Osteoblast (primary cell): ENCODE measurements at regions not wholly inside any gene's neighbourhood (a gene's known extent, or its start where the extent isn't known, plus 50 kb on each side); places are given as distances from the start of the nearest gene placed in this dataset.

Experiments used
- DNase-seq: peaks from one replicate; pipeline ENCODE4 v3.0.0; 2011; ENCODE audit warnings: low spot score, mixed read lengths; ENCODE audit not compliant: insufficient read length; ENCODE audit errors: missing footprints
- H2AFZ ChIP-seq: 2 replicates; pipeline ENCODE4 v1.6.0; 2011; ENCODE audit warnings: mild to moderate bottlenecking, low read length
- H3K27ac ChIP-seq: 2 replicates; pipeline ENCODE4 v1.5.1; 2011; ENCODE audit warnings: mild to moderate bottlenecking, low read depth, low read length, moderate library complexity
- H3K27me3 ChIP-seq: 2 replicates; pipeline ENCODE4 v1.6.0; 2012; ENCODE audit warnings: mild to moderate bottlenecking, control low read depth, inconsistent platforms, low read length, moderate library complexity; ENCODE audit not compliant: insufficient read depth
- H3K36me3 ChIP-seq: 2 replicates; pipeline ENCODE4 v1.5.1; 2011; ENCODE audit warnings: mild to moderate bottlenecking, low read length, control low read depth, moderate library complexity; ENCODE audit not compliant: insufficient read depth
- H3K4me1 ChIP-seq: 2 replicates; pipeline ENCODE4 v1.5.1; 2011; ENCODE audit warnings: mild to moderate bottlenecking, low read length, control low read depth, moderate library complexity; ENCODE audit not compliant: insufficient read depth
- H3K4me2 ChIP-seq: 2 replicates; pipeline ENCODE4 v1.6.0; 2011; ENCODE audit warnings: mild to moderate bottlenecking, low read length; ENCODE audit not compliant: insufficient read depth
- H3K4me3 ChIP-seq: fragments of 200-600 bp; sonication (generic); 3 replicates; pipeline ENCODE4 v1.5.1; 2012; ENCODE audit warnings: mild to moderate bottlenecking, low read length, inconsistent platforms; ENCODE audit not compliant: insufficient read depth
- H3K79me2 ChIP-seq: 2 replicates; pipeline ENCODE4 v1.6.0; 2012; ENCODE audit warnings: mild to moderate bottlenecking, low read length, control low read depth, inconsistent platforms; ENCODE audit not compliant: insufficient read depth
- H3K9me3 ChIP-seq: 2 replicates; pipeline ENCODE4 v1.5.1; 2011; ENCODE audit warnings: low read depth, low read length, control low read depth
- H4K20me1 ChIP-seq: 2 replicates; pipeline ENCODE4 v1.6.0; 2012; ENCODE audit warnings: mild to moderate bottlenecking, low read length, control low read depth; ENCODE audit not compliant: insufficient read depth
- CTCF ChIP-seq: IDR thresholded peaks from 2 replicates; pipeline ENCODE4 v1.5.1; 2011; ENCODE audit warnings: mild to moderate bottlenecking, low read depth, low read length, moderate library complexity; ENCODE audit errors: extremely low read depth

DNA sequence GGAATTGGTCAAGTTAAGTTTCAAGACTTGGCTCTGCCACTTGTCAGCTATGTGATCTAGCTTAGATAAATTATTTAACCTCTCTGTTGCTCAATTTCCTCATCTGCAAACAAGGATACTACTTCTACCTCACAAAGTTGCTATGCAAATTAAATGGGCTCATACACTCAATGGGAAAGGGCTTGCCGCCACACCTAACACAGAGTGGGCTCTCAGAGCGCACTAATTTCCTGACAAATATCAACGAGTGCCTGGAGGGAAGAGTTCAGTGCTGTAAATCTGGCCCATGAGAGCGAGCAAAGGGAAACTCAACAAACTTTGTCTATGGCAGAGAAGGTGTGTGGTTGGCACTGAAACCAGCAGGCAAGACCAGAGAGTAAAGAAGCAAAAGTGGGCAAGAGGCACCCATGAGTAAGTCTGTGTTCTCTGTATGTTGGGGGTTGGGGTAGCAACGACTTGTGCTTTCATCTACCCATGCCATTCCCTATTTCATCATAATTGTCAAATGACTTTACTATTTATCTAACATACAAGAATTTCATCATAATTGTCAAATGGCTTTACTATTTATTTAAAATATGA, 60.7 kb upstream of the PHF21A start:
- no peak overlapping the region for H3K4me2 ChIP-seq
- no peaks in the 10 kb centered on the region for H4K20me1 ChIP-seq
- H3K79me2 ChIP-seq: no peaks in the 10 kb centered on the region
- H2AFZ ChIP-seq: no peak overlapping the region
- H3K27ac ChIP-seq: no peak overlapping the region
- TF ChIP-seq CTCF: no peak
- H3K36me3 ChIP-seq: no peaks in the 10 kb centered on the region
- no peak overlapping the region for H3K4me3 ChIP-seq
- peaks cover 11% of the 10 kb centered on the region for H3K4me1 ChIP-seq
- no peaks in the 10 kb centered on the region for H3K9me3 ChIP-seq
- peaks cover 43% of the 10 kb centered on the region for H3K27me3 ChIP-seq
- no peak for DNase-seq

DNA sequence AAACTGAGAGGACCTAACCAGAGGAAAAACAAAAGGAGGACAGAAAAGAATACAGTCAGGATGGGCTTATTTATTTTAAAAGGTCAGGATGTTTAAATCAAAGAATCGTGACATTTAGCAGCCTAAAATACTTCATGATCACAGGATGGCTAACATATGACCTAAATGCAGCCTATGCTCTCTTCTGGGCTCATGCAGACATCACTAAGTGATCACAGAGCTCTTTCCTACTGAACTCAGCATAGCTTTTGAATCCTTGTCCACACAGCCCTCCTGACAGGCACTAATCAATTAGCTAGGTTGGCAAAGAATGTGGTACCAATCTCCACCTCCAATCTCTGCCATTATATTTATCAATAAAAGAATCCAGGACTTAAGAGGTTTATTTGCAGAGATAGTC, 60.1 kb upstream of the PHF21A start:
- Histone ChIP-seq H3K4me1 (peaks cover 11% of the 10 kb centered on the region), H2AFZ (no peak overlapping the region), H3K4me2 (no peak overlapping the region), H4K20me1 (no peaks in the 10 kb centered on the region), H3K27me3 (peaks cover 48% of the 10 kb centered on the region), H3K27ac (no peak overlapping the region), H3K4me3 (no peak overlapping the region), H3K9me3 (no peaks in the 10 kb centered on the region), H3K36me3 (no peaks in the 10 kb centered on the region), H3K79me2 (no peaks in the 10 kb centered on the region)
- DNase-seq: no peak
- no peak for TF ChIP-seq CTCF

- H3K4me1 ChIP-seq: peaks cover 11% of the 10 kb centered on the region
- no peaks in the 10 kb centered on the region for H3K9me3 ChIP-seq
- H3K79me2 ChIP-seq: no peaks in the 10 kb centered on the region
- no peaks in the 10 kb centered on the region for H3K36me3 ChIP-seq
- peaks cover 49% of the 10 kb centered on the region for H3K27me3 ChIP-seq
- DNase-seq: no peak
- H2AFZ ChIP-seq: no peak overlapping the region
- no peak for TF ChIP-seq CTCF
- H3K27ac ChIP-seq: no peak overlapping the region
- no peak overlapping the region for H3K4me3 ChIP-seq
- H3K4me2 ChIP-seq: no peak overlapping the region
- H4K20me1 ChIP-seq: no peaks in the 10 kb centered on the region
Observed at GRCh38 chr11:46180736-46181135, 59.5 kb upstream of the PHF21A start.

DNA sequence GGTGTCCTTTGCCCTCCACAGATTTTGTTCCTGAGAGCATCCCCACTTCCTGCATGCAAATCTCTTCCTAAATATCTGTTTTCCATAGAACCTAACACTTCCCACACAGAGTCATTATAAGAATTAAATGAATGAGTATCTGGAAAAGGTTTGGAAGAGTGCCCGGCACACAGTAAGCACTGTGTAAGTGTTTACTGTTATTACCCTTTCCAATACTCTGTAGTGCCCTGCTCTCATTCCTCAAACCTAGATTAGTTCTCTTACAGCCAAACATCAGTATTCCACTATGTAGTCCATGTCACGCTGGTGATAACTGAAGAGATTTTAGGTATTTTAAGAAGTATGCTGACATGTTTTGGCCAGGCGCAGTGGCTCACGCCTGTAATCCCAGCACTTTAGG, 57.3 kb upstream of the PHF21A start:
- H3K4me1 ChIP-seq: peaks cover 2% of the 10 kb centered on the region
- no peak for DNase-seq
- H3K36me3 ChIP-seq: no peaks in the 10 kb centered on the region
- no peak for TF ChIP-seq CTCF
- no peaks in the 10 kb centered on the region for H3K79me2 ChIP-seq
- H3K27ac ChIP-seq: no peak overlapping the region
- H3K9me3 ChIP-seq: no peaks in the 10 kb centered on the region
- no peak overlapping the region for H3K4me3 ChIP-seq
- H4K20me1 ChIP-seq: no peaks in the 10 kb centered on the region
- no peak overlapping the region for H3K4me2 ChIP-seq
- no peak overlapping the region for H2AFZ ChIP-seq
- H3K27me3 ChIP-seq: peaks cover 42% of the 10 kb centered on the region
